Gastrocnemius medialis (tissue), 4 donors: ENCODE measurements at regions not wholly inside any gene's neighbourhood (a gene's known extent, or its start where the extent isn't known, plus 50 kb on each side); places are given as distances from the start of the nearest gene placed in this dataset.

Source experiments
- ATAC-seq, 2 donors: fragments of 150-250 bp; one replicate each; pipeline ENCODE4 v1.9.1; 2016
- DNase-seq, 2 donors: peaks; one replicate each; pipeline ENCODE4 v3.0.0-alpha.2; 2019
- H3K27ac ChIP-seq, 4 donors: fragments of 200-600 bp; sonication (generic); 1 replicate in 1 of 4; 2 replicates in 3 of 4; pipeline ENCODE4 v1.5.1; 2016 to 2018; ENCODE audit warnings: mild to moderate bottlenecking in 2 of 4, moderate library complexity in 1 of 4
- H3K27me3 ChIP-seq, 3 donors: fragments of 200-600 bp; sonication (generic) in 2 of 3; 1 replicate in 1 of 3; 2 replicates in 2 of 3; pipeline versions ENCODE4 v1.5.1 to v1.6.0; 2016 to 2019; ENCODE audit warnings: mild to moderate bottlenecking in 1 of 3, moderate library complexity in 1 of 3
- H3K36me3 ChIP-seq, 2 donors: fragments of 200-600 bp; sonication (generic) in 1 of 2; one replicate each; pipeline ENCODE4 v1.5.1; 2017 to 2018
- H3K4me1 ChIP-seq, 2 donors: fragments of 200-600 bp; sonication (generic) in 1 of 2; one replicate each; pipeline ENCODE4 v1.5.1; 2016 to 2017; ENCODE audit warnings: mild to moderate bottlenecking in 2 of 2
- H3K4me3 ChIP-seq, 4 donors: fragments of 200-600 bp; sonication (generic) in 3 of 4; 1 replicate in 1 of 4; 2 replicates in 3 of 4; pipeline ENCODE4 v1.5.1; 2016 to 2019; ENCODE audit warnings: mild to moderate bottlenecking in 2 of 4
- H3K9me3 ChIP-seq, 3 donors: fragments of 200-600 bp; sonication (generic) in 2 of 3; 1 replicate in 1 of 3; 2 replicates in 2 of 3; pipeline ENCODE4 v1.5.1; 2016 to 2019
- POLR2A ChIP-seq, 2 donors: fragments of 450-650 bp; IDR thresholded peaks; one replicate each; pipeline ENCODE4 v1.6.1; 2017; ENCODE audit warnings: antibody characterized with exemption in 2 of 2, mild to moderate bottlenecking in 2 of 2, moderate library complexity in 2 of 2
- in situ Hi-C, 4 donors: fragments of 200-750 bp; cut with MboI; loops; one replicate each; pipeline versions ENCODE4 v1.15.0 to v1.8.0; 2017; ENCODE audit warnings: low sequenced_read_pairs in 4 of 4
- intact Hi-C: fragments of 100-400 bp; cut with DNase I; formaldehyde crosslinking; loops from one replicate; pipeline ENCODE4 v1.15.1; 2023; ENCODE audit warnings: low total_unique reads
- TF ChIP-seq, protein P1 (sequence below), 5 experiments: fragments of 450-650 bp in 3 of 5; fragments of 200-600 bp in 2 of 5; sonication (generic) in 2 of 5; IDR thresholded peaks in 4 of 5; conservative IDR thresholded peaks in 1 of 5; 1 replicate in 4 of 5; 2 replicates in 1 of 5; pipeline ENCODE4 v1.5.1; 2016 to 2019; ENCODE audit warnings: antibody characterized with exemption in 5 of 5, mild to moderate bottlenecking in 3 of 5, moderate library complexity in 3 of 5

DNA sequence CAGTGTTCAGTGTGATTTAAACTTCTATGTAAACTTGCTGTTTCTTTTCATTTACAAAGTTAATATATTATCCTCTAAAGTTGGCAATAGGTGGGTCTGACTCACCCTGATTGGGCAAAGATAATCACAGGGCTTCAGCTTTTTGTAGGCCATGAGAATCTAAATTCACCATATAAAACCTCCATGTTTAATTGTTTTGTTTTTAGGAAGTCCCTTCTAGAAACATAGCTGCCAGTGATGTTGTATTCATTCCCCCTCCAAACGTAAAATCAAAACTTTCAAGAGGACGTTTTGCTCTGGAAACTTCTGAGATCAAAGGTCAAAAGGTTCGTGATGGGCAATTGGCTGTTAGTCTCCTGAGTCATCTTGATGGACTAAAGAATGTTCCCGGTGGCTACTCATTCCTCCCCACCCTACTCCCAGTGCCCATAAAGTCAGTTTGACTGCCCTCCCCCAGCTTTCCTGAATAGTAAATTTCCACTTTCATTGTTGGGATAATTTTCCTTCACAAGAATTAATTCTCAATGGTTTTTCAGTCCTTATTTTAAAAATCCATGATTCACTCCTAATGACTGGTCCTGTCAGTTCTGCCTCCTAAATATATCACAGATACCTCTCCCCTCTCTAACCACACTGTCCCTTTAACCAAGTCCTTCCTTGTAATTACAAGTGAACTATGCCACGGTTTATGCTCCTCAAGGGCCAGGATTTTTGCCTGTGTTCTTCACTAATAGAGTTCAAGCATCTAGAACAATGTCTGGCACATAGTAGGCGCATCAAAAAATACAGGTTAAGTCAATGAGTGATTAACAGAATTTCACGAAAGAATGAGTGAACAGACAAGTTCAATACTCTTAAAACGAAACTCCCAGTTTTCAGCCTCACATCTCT lies 164.4 kb upstream of the VRK2 start:
- Histone ChIP-seq H3K36me3 (no peaks in the 10 kb centered on the region), H3K27me3 (no peaks in the 10 kb centered on the region), H3K4me3 (no peak overlapping the region), H3K9me3 (no peaks in the 10 kb centered on the region), H3K27ac (no peak overlapping the region), H3K4me1 (peaks cover 8 to 9% of the 10 kb centered on the region in 2 donors)
- ATAC-seq (no peak), DNase-seq (no peak)
- TF ChIP-seq POLR2A (IDR thresholded peaks at IDR 0.05) = no peak
- TF ChIP-seq, protein P1, sequence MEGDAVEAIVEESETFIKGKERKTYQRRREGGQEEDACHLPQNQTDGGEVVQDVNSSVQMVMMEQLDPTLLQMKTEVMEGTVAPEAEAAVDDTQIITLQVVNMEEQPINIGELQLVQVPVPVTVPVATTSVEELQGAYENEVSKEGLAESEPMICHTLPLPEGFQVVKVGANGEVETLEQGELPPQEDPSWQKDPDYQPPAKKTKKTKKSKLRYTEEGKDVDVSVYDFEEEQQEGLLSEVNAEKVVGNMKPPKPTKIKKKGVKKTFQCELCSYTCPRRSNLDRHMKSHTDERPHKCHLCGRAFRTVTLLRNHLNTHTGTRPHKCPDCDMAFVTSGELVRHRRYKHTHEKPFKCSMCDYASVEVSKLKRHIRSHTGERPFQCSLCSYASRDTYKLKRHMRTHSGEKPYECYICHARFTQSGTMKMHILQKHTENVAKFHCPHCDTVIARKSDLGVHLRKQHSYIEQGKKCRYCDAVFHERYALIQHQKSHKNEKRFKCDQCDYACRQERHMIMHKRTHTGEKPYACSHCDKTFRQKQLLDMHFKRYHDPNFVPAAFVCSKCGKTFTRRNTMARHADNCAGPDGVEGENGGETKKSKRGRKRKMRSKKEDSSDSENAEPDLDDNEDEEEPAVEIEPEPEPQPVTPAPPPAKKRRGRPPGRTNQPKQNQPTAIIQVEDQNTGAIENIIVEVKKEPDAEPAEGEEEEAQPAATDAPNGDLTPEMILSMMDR (IDR thresholded peaks at IDR 0.05 in 4 of 5, conservative IDR thresholded peaks at IDR 0.05 in 1 of 5) = no peak
- intact Hi-C loops (no loop called here), in situ Hi-C loops (no loop called here)

DNA sequence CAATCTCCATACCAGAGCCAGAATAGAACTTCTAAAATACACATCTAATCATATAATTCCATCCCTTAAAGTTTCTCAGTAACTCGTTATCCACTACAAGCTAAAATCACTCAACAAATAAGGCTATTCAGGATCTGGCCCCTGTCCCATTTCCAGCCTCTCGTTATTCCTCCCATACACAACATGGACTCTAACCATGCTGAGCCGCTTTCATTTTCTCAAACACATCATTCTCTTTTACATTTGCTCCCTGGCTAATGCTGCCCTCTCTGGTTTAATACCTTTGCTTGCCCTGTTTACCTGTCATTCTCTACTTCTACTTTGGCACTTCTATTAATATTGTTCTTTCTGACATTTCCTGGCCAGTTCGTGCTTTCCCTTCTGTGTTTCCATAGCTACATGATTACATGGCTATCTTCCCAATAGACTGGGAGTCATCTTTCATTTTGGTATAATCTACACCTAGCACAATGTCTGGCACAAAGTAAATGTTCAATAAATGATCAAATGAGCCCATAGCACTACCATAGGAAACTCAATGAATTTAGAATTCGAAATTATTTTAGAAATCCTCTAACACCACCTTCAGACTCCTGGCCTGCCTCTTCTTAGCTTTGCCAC lies 163.6 kb upstream of the VRK2 start:
- Histone ChIP-seq H3K9me3 (no peaks in the 10 kb centered on the region), H3K27me3 (no peaks in the 10 kb centered on the region), H3K36me3 (no peaks in the 10 kb centered on the region), H3K4me1 (peaks cover 6 to 8% of the 10 kb centered on the region in 2 donors), H3K4me3 (no peak overlapping the region), H3K27ac (no peak overlapping the region)
- intact Hi-C loops (no loop called here), in situ Hi-C loops (no loop called here)
- TF ChIP-seq, protein P1 (IDR thresholded peaks at IDR 0.05 in 4 of 5, conservative IDR thresholded peaks at IDR 0.05 in 1 of 5) = no peak
- TF ChIP-seq POLR2A (IDR thresholded peaks at IDR 0.05) = no peak
- no peak for ATAC-seq
- DNase-seq = no peak

DNA sequence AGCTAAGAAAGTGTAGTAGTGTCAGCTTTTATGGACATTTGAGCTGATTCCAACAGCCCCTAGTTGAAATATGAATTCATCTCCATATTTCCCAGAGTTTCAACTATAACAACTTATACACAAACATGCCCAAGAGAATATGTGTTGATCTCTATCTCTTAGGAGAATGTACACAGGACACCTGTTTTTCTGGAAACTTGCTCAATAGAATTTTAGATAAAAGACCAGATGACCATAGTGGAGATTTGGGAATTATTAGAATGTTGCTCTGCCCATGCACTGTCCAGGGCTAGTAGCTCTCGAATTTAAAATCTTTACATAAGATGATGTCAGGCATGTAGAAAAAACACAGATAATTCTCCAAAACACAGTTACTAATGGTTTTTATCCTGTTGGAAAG lies 162.3 kb upstream of the VRK2 start:
- Histone ChIP-seq H3K9me3 (no peaks in the 10 kb centered on the region), H3K4me3 (no peak overlapping the region), H3K27me3 (no peaks in the 10 kb centered on the region), H3K36me3 (no peaks in the 10 kb centered on the region), H3K27ac (no peak overlapping the region), H3K4me1 (no peaks in the 10 kb centered on the region)
- in situ Hi-C loops (no loop called here), intact Hi-C loops (no loop called here)
- no peak for TF ChIP-seq POLR2A (IDR thresholded peaks at IDR 0.05)
- TF ChIP-seq, protein P1 (IDR thresholded peaks at IDR 0.05 in 4 of 5, conservative IDR thresholded peaks at IDR 0.05 in 1 of 5) = no peak
- DNase-seq = no peak
- no peak for ATAC-seq

DNA sequence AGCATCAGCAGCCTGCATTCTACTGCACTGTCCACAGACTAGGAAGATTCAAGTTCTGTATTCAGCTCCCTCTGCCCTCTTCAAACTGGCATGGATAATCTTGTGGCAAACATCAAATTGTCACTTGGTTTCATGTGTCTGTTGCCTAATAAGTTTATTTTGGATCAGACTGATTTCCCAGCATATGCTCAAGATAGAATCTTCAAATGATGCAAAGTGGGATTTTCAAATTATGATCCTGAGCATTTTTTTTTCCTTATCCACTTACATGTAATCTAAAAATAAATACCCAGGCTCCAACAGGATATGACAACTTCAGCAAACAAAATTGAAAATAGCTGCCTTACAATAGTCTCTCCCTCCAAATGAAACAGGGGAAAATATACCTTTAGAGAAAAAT lies 160.9 kb upstream of the VRK2 start:
- in situ Hi-C loops = no loop called here
- intact Hi-C loops = no loop called here

More for the DNA sequence above, 160.9 kb upstream of the VRK2 start:
- Histone ChIP-seq H3K4me1 (no peaks in the 10 kb centered on the region), H3K27ac (no peak overlapping the region), H3K4me3 (no peak overlapping the region), H3K9me3 (no peaks in the 10 kb centered on the region), H3K27me3 (no peaks in the 10 kb centered on the region), H3K36me3 (no peaks in the 10 kb centered on the region)
- TF ChIP-seq POLR2A (IDR thresholded peaks at IDR 0.05) = no peak
- TF ChIP-seq, protein P1 (IDR thresholded peaks at IDR 0.05 in 4 of 5, conservative IDR thresholded peaks at IDR 0.05 in 1 of 5) = no peak
- ATAC-seq (no peak), DNase-seq (no peak)
